ENCODE measurements at regions not wholly inside any gene's neighbourhood (a gene's known extent, or its start where the extent isn't known, plus 50 kb on each side); places are given as distances from the start of the nearest gene placed in this dataset.

DNA sequence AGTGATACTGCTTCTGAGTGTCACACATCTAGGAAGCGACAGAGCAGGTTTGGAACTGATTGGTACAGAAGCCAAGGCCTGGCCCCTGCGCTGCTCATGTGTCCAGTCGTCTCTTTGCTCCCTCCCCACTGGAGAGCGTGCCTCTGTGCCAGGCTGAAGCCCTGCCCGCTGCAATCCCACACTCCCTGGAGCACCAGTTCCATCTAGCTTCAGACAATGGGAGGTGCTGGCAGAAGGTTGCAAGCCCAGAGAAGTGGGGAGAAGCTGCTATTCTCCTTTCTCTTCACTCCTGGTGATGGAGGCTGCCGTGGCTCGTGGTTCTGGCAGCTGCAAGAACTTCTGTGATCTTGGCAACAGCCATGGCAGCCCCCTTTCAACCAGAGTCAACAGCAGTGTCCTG, 250.9 kb downstream of the MATN1 start:
- Histone ChIP-seq H3K4me2 (ENCODE audit: low read depth, low read length, poor library complexity, severe bottlenecking) (no peak overlapping the region), H3K9me3 (ENCODE audit: low read length) (no peaks in the 10 kb centered on the region), H3K27ac (ENCODE audit: low read length) (no peak overlapping the region)

DNA sequence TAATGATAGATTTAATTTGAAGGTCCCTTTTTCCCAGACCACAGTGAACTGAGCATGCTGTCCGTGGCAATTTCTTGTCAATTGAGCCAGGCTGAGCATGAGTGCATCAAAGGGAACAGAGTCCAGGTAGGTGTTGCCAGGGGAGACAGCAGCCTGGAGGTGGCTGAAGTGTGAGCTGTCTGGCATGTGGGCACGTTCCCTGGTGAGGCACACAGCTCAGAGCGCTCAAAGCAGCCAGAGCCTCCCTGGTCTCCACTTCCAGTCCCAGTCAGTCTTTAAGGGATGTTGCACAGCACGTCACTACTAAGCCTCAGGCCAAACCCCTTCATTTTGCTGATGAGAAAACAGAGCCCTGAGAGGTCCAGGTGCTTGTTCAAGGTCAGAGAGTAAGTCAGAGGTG, 251.4 kb downstream of the MATN1 start:
- no peak for DNase-seq
- no peak overlapping the region for H3K4me3 ChIP-seq (ENCODE audit: low read length)
- no peak overlapping the region for H3K9ac ChIP-seq (ENCODE audit: low read length)
- H4K20me1 ChIP-seq (ENCODE audit: insufficient read depth, low read depth, low read length): no peaks in the 10 kb centered on the region
- H3K9me2 ChIP-seq (replicated peaks; ENCODE audit: insufficient read depth, low read length): no peaks in the 10 kb centered on the region
- no peaks in the 10 kb centered on the region for H3K27me3 ChIP-seq (ENCODE audit: low read length)
- H3K27ac ChIP-seq (ENCODE audit: low read length): no peak overlapping the region
- no peak overlapping the region for H2AFZ ChIP-seq (ENCODE audit: low read length)
- no peak overlapping the region for H3K4me2 ChIP-seq (ENCODE audit: low read depth, low read length, poor library complexity, severe bottlenecking)
- H3K36me3 ChIP-seq (ENCODE audit: insufficient read depth, low read length): no peaks in the 10 kb centered on the region
- H3K79me2 ChIP-seq (ENCODE audit: low read length): no peaks in the 10 kb centered on the region
- H3K9me3 ChIP-seq (ENCODE audit: low read length): no peaks in the 10 kb centered on the region
- H3K4me1 ChIP-seq (ENCODE audit: low read length): no peaks in the 10 kb centered on the region

More for the DNA sequence above, 250.9 kb downstream of the MATN1 start:
- no peaks in the 10 kb centered on the region for H3K27me3 ChIP-seq (ENCODE audit: low read length)
- H4K20me1 ChIP-seq (ENCODE audit: insufficient read depth, low read depth, low read length): no peaks in the 10 kb centered on the region
- H3K9me2 ChIP-seq (replicated peaks; ENCODE audit: insufficient read depth, low read length): no peaks in the 10 kb centered on the region
- no peak for DNase-seq
- H3K36me3 ChIP-seq (ENCODE audit: insufficient read depth, low read length): no peaks in the 10 kb centered on the region
- no peaks in the 10 kb centered on the region for H3K4me1 ChIP-seq (ENCODE audit: low read length)
- H2AFZ ChIP-seq (ENCODE audit: low read length): no peak overlapping the region
- H3K9ac ChIP-seq (ENCODE audit: low read length): no peak overlapping the region
- no peaks in the 10 kb centered on the region for H3K79me2 ChIP-seq (ENCODE audit: low read length)
- no peak overlapping the region for H3K4me3 ChIP-seq (ENCODE audit: low read length)

DNA sequence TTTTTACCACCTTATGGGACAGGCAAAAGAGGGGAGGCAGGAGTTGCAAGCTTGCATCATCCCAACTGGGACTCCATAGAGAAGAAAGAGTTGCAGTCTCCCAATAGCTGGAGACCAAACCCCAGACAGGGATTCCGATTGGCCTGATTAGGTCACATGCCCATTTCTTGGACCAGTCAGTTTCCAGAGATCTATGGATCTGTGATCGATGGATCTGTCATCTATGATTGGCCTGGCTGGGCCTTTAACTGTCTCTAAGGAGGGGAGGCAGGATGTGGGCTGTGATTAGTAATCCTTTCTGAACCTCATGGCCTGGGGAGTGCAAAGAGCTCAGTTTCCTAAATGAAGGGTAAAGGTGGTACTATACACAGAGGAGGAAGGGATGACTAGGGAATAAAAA, 252.1 kb downstream of the MATN1 start:
- no peaks in the 10 kb centered on the region for H4K20me1 ChIP-seq (ENCODE audit: insufficient read depth, low read depth, low read length)
- no peak for DNase-seq
- no peak overlapping the region for H3K4me2 ChIP-seq (ENCODE audit: low read depth, low read length, poor library complexity, severe bottlenecking)
- no peak overlapping the region for H2AFZ ChIP-seq (ENCODE audit: low read length)
- H3K4me3 ChIP-seq (ENCODE audit: low read length): no peak overlapping the region
- H3K27ac ChIP-seq (ENCODE audit: low read length): no peak overlapping the region
- H3K9me2 ChIP-seq (replicated peaks; ENCODE audit: insufficient read depth, low read length): no peaks in the 10 kb centered on the region
- no peak overlapping the region for H3K9ac ChIP-seq (ENCODE audit: low read length)
- H3K9me3 ChIP-seq (ENCODE audit: low read length): no peaks in the 10 kb centered on the region
- H3K27me3 ChIP-seq (ENCODE audit: low read length): no peaks in the 10 kb centered on the region
- no peaks in the 10 kb centered on the region for H3K4me1 ChIP-seq (ENCODE audit: low read length)
- no peaks in the 10 kb centered on the region for H3K79me2 ChIP-seq (ENCODE audit: low read length)
- no peaks in the 10 kb centered on the region for H3K36me3 ChIP-seq (ENCODE audit: insufficient read depth, low read length)

DNA sequence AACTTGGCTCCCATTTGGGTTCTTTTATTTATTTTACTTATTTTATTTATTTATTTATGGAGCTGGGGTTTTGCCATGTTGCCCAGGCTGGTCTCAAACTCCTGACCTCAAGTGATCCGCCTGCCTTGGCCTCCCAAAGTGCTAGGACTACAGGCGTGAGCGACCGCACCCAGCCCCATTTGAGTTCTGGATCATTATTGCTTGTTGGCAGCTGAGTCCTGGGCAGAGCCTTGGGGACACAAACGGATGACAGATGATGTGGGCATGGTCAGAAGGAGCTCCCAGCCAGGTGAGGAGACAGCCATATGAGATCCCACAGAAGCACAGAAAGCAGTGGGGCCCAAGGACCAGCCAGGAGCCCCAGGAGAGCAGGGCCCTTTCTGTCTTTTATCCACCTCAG, 254.0 kb downstream of the MATN1 start:
- Histone ChIP-seq H3K27me3 (ENCODE audit: low read length) (no peaks in the 10 kb centered on the region), H3K4me1 (ENCODE audit: low read length) (no peaks in the 10 kb centered on the region), H3K36me3 (ENCODE audit: insufficient read depth, low read length) (no peaks in the 10 kb centered on the region), H3K9me2 (replicated peaks; ENCODE audit: insufficient read depth, low read length) (no peaks in the 10 kb centered on the region), H4K20me1 (ENCODE audit: insufficient read depth, low read depth, low read length) (no peaks in the 10 kb centered on the region), H3K79me2 (ENCODE audit: low read length) (no peaks in the 10 kb centered on the region), H3K9ac (ENCODE audit: low read length) (no peak overlapping the region), H3K9me3 (ENCODE audit: low read length) (no peaks in the 10 kb centered on the region), H3K4me3 (ENCODE audit: low read length) (no peak overlapping the region), H2AFZ (ENCODE audit: low read length) (no peak overlapping the region), H3K27ac (ENCODE audit: low read length) (no peak overlapping the region), H3K4me2 (ENCODE audit: low read depth, low read length, poor library complexity, severe bottlenecking) (no peak overlapping the region)
- DNase-seq: no peak

DNA sequence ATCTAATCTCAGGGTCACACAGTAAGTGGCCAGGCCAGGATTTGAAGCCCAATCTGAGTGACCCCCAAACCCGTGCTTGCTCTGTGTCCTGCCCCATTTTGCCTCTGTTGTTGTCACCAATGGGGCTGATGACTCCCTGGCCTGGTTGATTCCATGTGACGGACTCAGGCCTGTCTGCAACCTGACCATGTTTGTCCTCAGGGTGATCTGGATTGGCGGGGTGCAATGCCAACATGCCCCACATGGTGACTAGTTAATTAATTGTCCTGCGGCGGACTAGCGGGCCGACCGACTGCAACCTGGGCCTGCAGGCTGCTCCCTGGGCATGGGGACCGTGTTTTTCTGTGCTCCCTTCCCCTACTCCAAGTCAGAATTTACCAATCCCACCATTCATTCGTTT, 256.3 kb downstream of the MATN1 start:
- no peaks in the 10 kb centered on the region for H3K36me3 ChIP-seq (ENCODE audit: insufficient read depth, low read length)
- no peaks in the 10 kb centered on the region for H3K79me2 ChIP-seq (ENCODE audit: low read length)
- H3K4me1 ChIP-seq (ENCODE audit: low read length): no peaks in the 10 kb centered on the region
- H3K9me3 ChIP-seq (ENCODE audit: low read length): no peaks in the 10 kb centered on the region
- no peak for DNase-seq
- H3K4me3 ChIP-seq (ENCODE audit: low read length): no peak overlapping the region
- no peak overlapping the region for H3K9ac ChIP-seq (ENCODE audit: low read length)
- H3K27me3 ChIP-seq (ENCODE audit: low read length): no peaks in the 10 kb centered on the region
- H3K9me2 ChIP-seq (replicated peaks; ENCODE audit: insufficient read depth, low read length): no peaks in the 10 kb centered on the region
- H3K4me2 ChIP-seq (ENCODE audit: low read depth, low read length, poor library complexity, severe bottlenecking): no peak overlapping the region
- H2AFZ ChIP-seq (ENCODE audit: low read length): no peak overlapping the region
- H3K27ac ChIP-seq (ENCODE audit: low read length): no peak overlapping the region
- no peaks in the 10 kb centered on the region for H4K20me1 ChIP-seq (ENCODE audit: insufficient read depth, low read depth, low read length)

GRCh38 chr1:30466610-30467009, 256.8 kb downstream of the MATN1 start:
- H3K9me2 ChIP-seq (replicated peaks; ENCODE audit: insufficient read depth, low read length): no peaks in the 10 kb centered on the region
- H3K9ac ChIP-seq (ENCODE audit: low read length): no peak overlapping the region
- H3K4me1 ChIP-seq (ENCODE audit: low read length): no peaks in the 10 kb centered on the region
- no peaks in the 10 kb centered on the region for H3K36me3 ChIP-seq (ENCODE audit: insufficient read depth, low read length)
- no peak overlapping the region for H3K4me2 ChIP-seq (ENCODE audit: low read depth, low read length, poor library complexity, severe bottlenecking)
- H3K79me2 ChIP-seq (ENCODE audit: low read length): no peaks in the 10 kb centered on the region
- no peaks in the 10 kb centered on the region for H4K20me1 ChIP-seq (ENCODE audit: insufficient read depth, low read depth, low read length)
- no peak overlapping the region for H3K4me3 ChIP-seq (ENCODE audit: low read length)
- H3K27me3 ChIP-seq (ENCODE audit: low read length): no peaks in the 10 kb centered on the region
- no peaks in the 10 kb centered on the region for H3K9me3 ChIP-seq (ENCODE audit: low read length)
- no peak for DNase-seq
- H2AFZ ChIP-seq (ENCODE audit: low read length): no peak overlapping the region
- H3K27ac ChIP-seq (ENCODE audit: low read length): no peak overlapping the region

- no peaks in the 10 kb centered on the region for H3K4me1 ChIP-seq (ENCODE audit: low read length)
- no peaks in the 10 kb centered on the region for H3K9me3 ChIP-seq (ENCODE audit: low read length)
- no peak overlapping the region for H3K4me3 ChIP-seq (ENCODE audit: low read length)
- no peak overlapping the region for H3K9ac ChIP-seq (ENCODE audit: low read length)
- no peaks in the 10 kb centered on the region for H3K9me2 ChIP-seq (replicated peaks; ENCODE audit: insufficient read depth, low read length)
- no peak for DNase-seq
- no peak overlapping the region for H3K4me2 ChIP-seq (ENCODE audit: low read depth, low read length, poor library complexity, severe bottlenecking)
- H3K79me2 ChIP-seq (ENCODE audit: low read length): no peaks in the 10 kb centered on the region
- H3K27me3 ChIP-seq (ENCODE audit: low read length): no peaks in the 10 kb centered on the region
- H3K27ac ChIP-seq (ENCODE audit: low read length): no peak overlapping the region
- H3K36me3 ChIP-seq (ENCODE audit: insufficient read depth, low read length): no peaks in the 10 kb centered on the region
- no peaks in the 10 kb centered on the region for H4K20me1 ChIP-seq (ENCODE audit: insufficient read depth, low read depth, low read length)
- no peak overlapping the region for H2AFZ ChIP-seq (ENCODE audit: low read length)
These were observed 257.4 kb downstream of the MATN1 start for GRCh38 chr1:30466026-30466425.

- no peak overlapping the region for H3K4me2 ChIP-seq (ENCODE audit: low read depth, low read length, poor library complexity, severe bottlenecking)
These were observed 258.3 kb downstream of the MATN1 start for GRCh38 chr1:30465096-30465495.

GRCh38 chr1:30464187-30464617, 259.2 kb downstream of the MATN1 start:
- no peak for DNase-seq
- Histone ChIP-seq H3K9me2 (replicated peaks; ENCODE audit: insufficient read depth, low read length) (no peaks in the 10 kb centered on the region), H3K4me1 (ENCODE audit: low read length) (no peaks in the 10 kb centered on the region), H3K4me2 (ENCODE audit: low read depth, low read length, poor library complexity, severe bottlenecking) (no peak overlapping the region), H3K36me3 (ENCODE audit: insufficient read depth, low read length) (no peaks in the 10 kb centered on the region), H3K9me3 (ENCODE audit: low read length) (no peaks in the 10 kb centered on the region), H3K4me3 (ENCODE audit: low read length) (no peak overlapping the region), H3K27me3 (ENCODE audit: low read length) (no peaks in the 10 kb centered on the region), H3K79me2 (ENCODE audit: low read length) (no peaks in the 10 kb centered on the region), H3K27ac (ENCODE audit: low read length) (no peak overlapping the region), H2AFZ (ENCODE audit: low read length) (no peak overlapping the region), H4K20me1 (ENCODE audit: insufficient read depth, low read depth, low read length) (no peaks in the 10 kb centered on the region), H3K9ac (ENCODE audit: low read length) (no peak overlapping the region)

More at GRCh38 chr1:30465096-30465495, 258.3 kb downstream of the MATN1 start:
- Histone ChIP-seq H3K27ac (ENCODE audit: low read length) (no peak overlapping the region), H3K4me1 (ENCODE audit: low read length) (no peaks in the 10 kb centered on the region), H3K9ac (ENCODE audit: low read length) (no peak overlapping the region), H2AFZ (ENCODE audit: low read length) (no peak overlapping the region), H3K36me3 (ENCODE audit: insufficient read depth, low read length) (no peaks in the 10 kb centered on the region), H4K20me1 (ENCODE audit: insufficient read depth, low read depth, low read length) (no peaks in the 10 kb centered on the region), H3K4me3 (ENCODE audit: low read length) (no peak overlapping the region), H3K27me3 (ENCODE audit: low read length) (no peaks in the 10 kb centered on the region), H3K9me2 (replicated peaks; ENCODE audit: insufficient read depth, low read length) (no peaks in the 10 kb centered on the region), H3K79me2 (ENCODE audit: low read length) (no peaks in the 10 kb centered on the region), H3K9me3 (ENCODE audit: low read length) (no peaks in the 10 kb centered on the region)
- DNase-seq: no peak
